Right atrium auricular region (tissue), 2 donors: ENCODE measurements at regions not wholly inside any gene's neighbourhood (a gene's known extent, or its start where the extent isn't known, plus 50 kb on each side); places are given as distances from the start of the nearest gene placed in this dataset.
"Not testable (repeated sequence)": the region's sequence is repeated elsewhere in the genome, so short reads cannot be mapped to it uniquely, and the experiment has no call there.

Source experiments
- DNase-seq: peaks from one replicate; pipeline ENCODE4 v3.0.0-alpha.2; 2019; ENCODE audit warnings: low spot score
- H3K27ac ChIP-seq, 2 donors: fragments of 200-600 bp; sonication (generic); 1 replicate in 1 of 2; 2 replicates in 1 of 2; pipeline ENCODE4 v1.5.1; 2016 to 2019
- H3K27me3 ChIP-seq, 2 donors: fragments of 200-600 bp; sonication (generic); one replicate each; pipeline versions ENCODE4 v1.5.1 to v1.6.0; 2017 to 2019
- H3K36me3 ChIP-seq: fragments of 200-600 bp; sonication (generic); one replicate; pipeline ENCODE4 v1.5.1; 2016
- H3K4me1 ChIP-seq, 2 donors: fragments of 200-600 bp; sonication (generic); one replicate each; pipeline versions ENCODE4 v1.5.1 to v1.6.0; 2017 to 2019
- H3K4me3 ChIP-seq, 2 donors: fragments of 200-600 bp; sonication (generic); 1 replicate in 1 of 2; 2 replicates in 1 of 2; pipeline ENCODE4 v1.5.1; 2017 to 2019; ENCODE audit warnings: mild to moderate bottlenecking in 1 of 2, moderate library complexity in 1 of 2
- H3K9me3 ChIP-seq, 2 donors: fragments of 200-600 bp; sonication (generic); one replicate each; pipeline ENCODE4 v1.5.1; 2019
- CTCF ChIP-seq, 2 donors: fragments of 200-600 bp; sonication (generic); IDR thresholded peaks; one replicate each; pipeline ENCODE4 v1.5.1; 2019; ENCODE audit warnings: antibody characterized with exemption in 2 of 2

GRCh38 chr14:105941226-105942166, 415.1 kb downstream of the TMEM121 start:
- peak; percentile 38 for DNase-seq
- no peaks in the 10 kb centered on the region for H3K4me1 ChIP-seq
- no peaks in the 10 kb centered on the region for H3K27me3 ChIP-seq

GRCh38 chr14:105942725-105943124, 416.3 kb downstream of the TMEM121 start:
- H3K27ac ChIP-seq, H3K4me3 ChIP-seq, H3K4me1 ChIP-seq, H3K36me3 ChIP-seq, H3K27me3 ChIP-seq: not testable (repeated sequence)
- peak; percentile 30 for DNase-seq
- peaks cover 0 to 25% of the 10 kb centered on the region in 2 donors for H3K9me3 ChIP-seq

More at GRCh38 chr14:105941226-105942166, 415.1 kb downstream of the TMEM121 start:
- TF ChIP-seq CTCF (IDR thresholded peaks at IDR 0.05) = no peak
- no peak overlapping the region for H3K4me3 ChIP-seq
- H3K9me3 ChIP-seq = peaks cover 0 to 26% of the 10 kb centered on the region in 2 donors
- no peaks in the 10 kb centered on the region for H3K36me3 ChIP-seq
- no peak overlapping the region for H3K27ac ChIP-seq

DNA sequence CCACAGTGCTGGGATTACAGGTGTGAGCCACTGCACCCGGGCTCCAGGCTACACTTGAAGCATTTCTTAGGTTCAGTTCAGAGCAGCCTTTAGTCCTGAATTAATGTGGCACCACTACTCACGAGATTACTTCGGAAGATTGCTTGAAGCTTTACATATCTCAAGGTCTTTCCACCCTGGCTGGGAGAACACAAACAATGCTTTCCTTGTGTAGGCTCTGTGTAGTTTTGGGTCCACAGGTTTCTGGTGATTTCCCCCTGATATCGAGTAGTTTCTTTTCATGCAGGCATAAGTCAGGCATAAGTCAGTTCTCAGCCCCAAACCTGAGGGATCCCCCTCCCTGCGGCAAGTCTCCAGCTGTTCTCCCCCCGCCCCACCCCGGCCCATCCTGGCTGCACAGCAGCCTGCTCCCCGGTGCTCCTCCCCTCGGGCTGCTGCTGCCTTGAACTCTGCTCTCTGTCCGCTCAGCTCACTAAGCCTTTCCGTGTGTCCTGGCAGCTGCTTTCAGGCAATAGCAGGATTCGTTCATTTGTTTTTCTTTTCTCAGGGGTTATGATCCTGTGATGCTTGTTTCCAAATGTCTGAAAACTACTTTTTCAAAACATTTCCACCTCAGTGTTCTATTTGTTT, 417.7 kb downstream of the TMEM121 start:
- Histone ChIP-seq H3K36me3 (no peaks in the 10 kb centered on the region), H3K4me1 (no peaks in the 10 kb centered on the region), H3K9me3 (peaks cover 0 to 11% of the 10 kb centered on the region in 2 donors), H3K4me3 (no peak overlapping the region), H3K27ac (no peak overlapping the region), H3K27me3 (no peaks in the 10 kb centered on the region)
- no peak for DNase-seq
- TF ChIP-seq CTCF (IDR thresholded peaks at IDR 0.05) = no peak

DNA sequence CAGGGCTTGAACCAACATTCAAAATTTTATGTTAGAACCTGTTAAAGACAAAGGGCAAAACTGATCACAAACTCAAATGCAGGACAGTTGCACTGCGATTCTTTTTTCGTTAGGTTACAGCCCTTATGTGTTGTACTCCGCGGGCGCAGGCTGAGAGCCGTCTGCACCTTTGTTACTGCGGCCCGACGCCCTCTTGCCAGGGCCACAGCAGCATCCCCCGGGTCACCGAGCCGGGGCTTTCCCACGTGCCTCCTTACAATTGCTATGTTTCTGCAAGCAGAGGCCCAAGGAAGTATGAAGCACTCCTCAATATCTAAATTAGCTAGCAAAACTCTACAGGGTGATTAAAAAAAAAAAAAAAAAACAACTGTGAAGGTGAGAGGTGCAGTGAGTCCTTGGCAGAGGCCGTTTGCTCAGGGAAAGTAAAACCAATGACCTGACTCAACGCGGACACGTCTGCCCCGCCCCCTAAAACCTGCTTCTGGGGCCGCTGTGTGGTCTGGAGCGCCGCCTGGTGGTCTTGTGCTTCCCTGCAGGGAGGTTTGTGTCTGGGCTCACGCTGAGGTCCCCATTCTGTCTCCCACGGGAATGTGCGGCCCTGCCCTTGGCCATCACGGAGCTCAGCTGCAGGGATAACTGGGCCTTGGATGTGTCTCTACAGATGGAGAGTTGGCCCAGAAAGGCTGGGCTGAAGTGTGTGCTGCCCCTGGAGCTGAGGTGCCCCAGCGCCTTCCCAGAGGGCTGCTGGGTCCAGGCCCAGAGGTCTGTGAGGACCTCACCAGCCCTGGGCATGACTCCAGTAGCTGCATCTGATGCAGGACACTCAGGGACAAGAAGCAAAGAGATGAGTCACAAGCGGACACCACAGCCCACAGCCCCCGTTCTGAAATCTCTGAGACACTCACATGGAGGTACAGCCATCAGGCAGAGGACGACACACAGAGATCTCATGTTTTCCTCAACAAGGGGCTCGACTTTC, 418.5 kb downstream of the TMEM121 start:
- TF ChIP-seq CTCF (IDR thresholded peaks at IDR 0.05) = peak; percentile 27 to 79
- Histone ChIP-seq H3K27me3 (no peaks in the 10 kb centered on the region), H3K4me3 (no peak overlapping the region), H3K4me1 (no peaks in the 10 kb centered on the region), H3K36me3 (no peaks in the 10 kb centered on the region), H3K27ac (no peak overlapping the region), H3K9me3 (peaks cover 0 to 4% of the 10 kb centered on the region in 2 donors)
- DNase-seq = peak; percentile 57

GRCh38 chr14:105945896-105946295, 419.5 kb downstream of the TMEM121 start:
- H3K27ac ChIP-seq = no peak overlapping the region
- peak; percentile 54 for DNase-seq
- H3K36me3 ChIP-seq = no peaks in the 10 kb centered on the region
- H3K4me1 ChIP-seq = no peaks in the 10 kb centered on the region
- no peak for TF ChIP-seq CTCF (IDR thresholded peaks at IDR 0.05)
- no peaks in the 10 kb centered on the region for H3K9me3 ChIP-seq
- H3K4me3 ChIP-seq = no peak overlapping the region
- H3K27me3 ChIP-seq = no peaks in the 10 kb centered on the region
